GM03348 (cell line): ENCODE measurements at regions not wholly inside any gene's neighbourhood (a gene's known extent, or its start where the extent isn't known, plus 50 kb on each side); places are given as distances from the start of the nearest gene placed in this dataset.
A peak's percentile ranks its signal among the peaks of the same experiment; 100 is the strongest.
"Not testable (repeated sequence)": the region's sequence is repeated elsewhere in the genome, so short reads cannot be mapped to it uniquely, and the experiment has no call there.

Source experiments
- DNase-seq: peaks from one replicate; pipeline ENCODE4 v3.0.0; 2012; ENCODE audit warnings: low spot score

DNA sequence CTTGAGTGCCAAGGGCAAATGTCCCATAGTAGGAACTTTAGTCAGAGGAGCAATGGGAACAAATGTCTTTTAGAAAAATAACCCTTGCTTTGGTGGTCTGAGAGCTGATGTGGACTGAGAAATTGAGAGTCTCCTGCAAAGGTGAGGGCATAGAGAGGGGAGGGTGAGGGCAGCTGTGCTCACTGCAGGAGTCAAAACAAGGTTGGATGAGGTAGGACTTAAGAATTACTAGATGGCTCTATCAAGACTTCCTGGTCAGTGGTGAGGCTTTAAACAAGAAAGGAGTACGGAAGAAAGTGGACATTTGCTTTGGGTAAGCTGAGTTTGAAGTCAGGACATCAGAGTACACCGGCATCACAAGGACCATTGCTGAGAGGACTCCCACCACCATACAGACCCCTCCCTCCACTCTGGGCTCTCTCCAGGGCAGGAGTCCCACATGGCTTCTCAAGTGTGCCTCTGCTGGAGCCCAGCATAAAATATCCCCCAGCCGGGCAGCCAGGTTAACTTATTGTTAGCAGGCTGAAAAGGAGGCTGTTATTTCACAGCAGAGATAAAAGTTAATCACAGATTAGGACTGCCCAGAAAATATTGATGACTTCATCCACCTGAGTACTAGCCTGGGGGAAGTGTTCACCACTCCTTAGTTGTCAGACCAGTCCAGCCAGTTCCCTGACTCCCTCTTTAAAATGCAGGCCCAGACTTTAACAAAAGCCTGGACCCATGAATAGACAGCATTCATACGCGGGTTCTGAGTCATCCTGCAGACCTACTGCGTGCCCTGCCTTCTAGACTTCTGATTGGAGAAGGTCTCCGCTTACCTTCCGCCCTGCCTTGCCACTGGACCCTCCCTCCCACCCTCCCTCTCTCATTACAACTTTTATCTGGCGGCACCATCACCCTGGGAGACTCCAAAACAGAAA lies 167.2 kb downstream of the BCL2L11 start:
- DNase-seq: not testable (repeated sequence)

DNA sequence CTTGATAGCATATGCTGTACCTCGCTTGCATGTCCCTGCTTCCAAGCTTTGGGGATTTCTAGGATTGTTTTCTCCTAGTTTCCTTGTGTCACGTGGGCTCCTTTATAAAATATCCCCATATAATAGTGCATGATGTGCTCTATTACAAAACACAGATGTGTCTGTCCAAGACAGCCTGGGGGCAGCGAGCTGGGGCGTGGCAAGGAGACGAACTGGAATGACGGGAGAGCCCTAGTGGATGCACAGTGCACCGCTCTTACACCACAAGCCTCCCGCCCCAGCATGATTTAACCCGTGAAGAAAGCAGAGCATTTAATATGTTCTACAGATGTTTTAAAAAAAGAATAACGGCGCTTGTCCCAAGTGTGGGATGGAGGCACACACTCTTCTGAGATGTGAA lies 169.7 kb downstream of the BCL2L11 start:
- not testable (repeated sequence) for DNase-seq

DNA sequence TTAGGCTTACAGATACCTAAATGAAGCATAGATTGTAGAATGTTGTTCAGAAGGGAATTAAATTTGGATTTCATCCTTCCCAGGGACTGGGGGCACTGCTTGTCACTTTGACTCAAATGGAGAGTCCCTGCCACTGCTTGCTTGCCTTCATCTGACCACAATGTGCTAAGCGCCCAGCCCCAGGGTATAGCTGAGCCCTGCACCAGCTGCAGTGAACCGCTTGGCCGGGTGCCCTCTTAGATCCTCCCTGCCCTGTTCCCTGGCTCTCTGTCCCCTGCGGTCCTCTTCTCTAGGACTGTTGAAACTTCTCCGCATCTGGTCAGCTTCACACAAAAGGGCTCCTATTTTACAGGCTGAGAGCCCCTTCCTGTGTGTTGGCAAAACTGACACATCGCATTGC lies 170.9 kb downstream of the BCL2L11 start:
- DNase-seq: not testable (repeated sequence)

DNA sequence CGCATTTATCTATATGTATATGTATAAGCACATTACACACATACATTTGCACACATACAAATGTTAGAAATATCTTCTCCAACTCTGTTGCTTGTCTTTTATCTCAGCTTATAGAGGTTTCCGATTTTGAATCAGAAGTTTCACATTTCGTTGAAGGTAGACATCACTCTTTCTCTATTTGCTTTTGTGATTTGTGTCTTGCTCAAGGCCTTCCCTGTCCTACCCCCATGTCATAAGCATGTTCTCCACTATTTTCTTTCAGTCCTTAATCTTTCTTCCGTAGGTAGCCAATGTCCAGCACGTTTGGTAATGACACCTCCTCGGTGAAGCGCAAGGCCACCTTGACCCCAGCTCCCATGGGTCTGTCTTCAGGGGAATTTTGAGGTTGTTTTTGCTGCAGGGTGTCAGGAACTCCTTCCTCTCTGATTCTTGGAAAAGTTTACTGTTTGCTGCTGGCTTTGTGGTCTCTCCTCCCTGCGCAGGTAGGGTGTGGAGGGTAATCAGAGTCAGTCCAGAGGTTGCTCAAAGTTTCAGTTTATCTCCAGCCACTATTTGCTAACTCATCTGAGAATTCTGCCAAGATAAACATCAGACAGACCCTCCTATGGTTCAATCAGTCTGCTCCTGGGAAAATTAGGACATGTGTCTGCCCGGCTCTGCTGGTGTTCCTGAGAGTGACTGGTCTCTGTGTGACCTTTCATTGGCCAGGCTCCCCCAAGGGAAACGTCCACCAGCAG lies 171.7 kb downstream of the BCL2L11 start:
- DNase-seq: not testable (repeated sequence)

DNA sequence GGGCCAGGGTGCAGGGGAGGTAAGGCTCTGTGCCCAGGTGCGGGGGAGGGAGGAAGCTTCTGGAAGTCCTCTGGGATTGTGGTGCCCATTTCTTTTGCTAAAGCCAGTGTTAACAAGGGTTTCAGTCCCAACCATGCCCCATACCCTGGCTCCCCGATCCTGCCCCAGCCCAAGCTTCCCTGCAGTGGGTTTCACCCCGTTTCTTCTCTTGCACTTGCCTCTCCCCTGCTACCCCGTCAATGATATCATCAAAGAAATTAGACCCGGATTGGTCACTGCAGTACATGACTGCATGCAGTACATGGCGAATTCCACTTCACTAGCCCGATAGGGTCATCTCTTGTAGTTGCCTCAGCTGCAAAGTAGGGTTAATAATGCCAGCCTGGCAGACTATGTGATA lies 174.0 kb downstream of the BCL2L11 start:
- DNase-seq: not testable (repeated sequence)

DNA sequence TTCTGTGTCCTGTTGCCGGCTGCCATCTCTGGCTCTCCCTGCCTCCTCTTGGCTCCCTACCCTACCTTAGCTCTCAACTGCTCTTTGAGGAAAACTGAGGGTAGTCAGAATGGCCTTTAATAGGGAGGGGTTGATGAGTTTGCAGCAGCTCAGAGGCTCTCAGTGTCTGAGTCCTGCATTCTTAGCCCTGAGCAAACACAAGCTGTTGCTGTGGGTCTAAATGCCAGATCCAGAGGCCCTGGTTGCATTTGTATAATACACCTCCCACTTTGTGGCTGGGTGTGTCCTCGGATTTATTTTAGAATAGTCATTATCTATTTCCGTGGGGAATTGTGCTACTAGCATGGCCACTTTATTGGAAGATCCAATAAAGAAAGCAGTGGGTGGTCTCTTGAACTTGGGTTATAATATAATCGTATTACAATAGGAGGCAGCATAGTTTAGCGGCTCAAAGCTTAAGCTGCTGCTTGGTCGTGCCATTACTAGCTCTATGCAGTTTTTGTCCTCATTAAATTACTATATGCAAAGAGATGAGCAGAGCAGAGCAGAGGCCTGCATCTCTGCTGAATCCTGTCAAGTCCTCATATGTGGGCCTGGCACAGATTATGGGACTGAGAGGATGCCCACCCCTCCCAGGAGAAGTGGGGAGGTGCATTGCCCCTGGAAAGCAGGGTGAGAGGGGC lies 175.5 kb downstream of the BCL2L11 start:
- DNase-seq: not testable (repeated sequence)

DNA sequence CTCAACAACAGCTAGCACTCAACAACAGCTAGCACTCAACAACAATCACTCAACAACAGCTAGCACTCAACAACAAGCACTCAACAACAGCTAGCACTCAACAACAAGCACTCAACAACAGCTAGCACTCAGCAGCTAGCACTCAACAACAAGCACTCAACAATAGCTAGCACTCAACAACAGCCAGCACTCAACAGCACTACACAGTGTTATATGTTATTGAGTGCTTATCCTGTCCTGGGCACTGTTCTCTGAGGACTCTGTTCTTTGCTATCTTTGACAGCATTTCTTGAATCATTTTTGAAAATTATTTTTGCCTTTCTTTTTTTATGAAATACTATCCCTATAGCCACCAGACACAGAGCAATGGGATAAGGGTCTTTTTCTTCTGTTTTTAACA lies 176.4 kb downstream of the BCL2L11 start:
- not testable (repeated sequence) for DNase-seq

DNA sequence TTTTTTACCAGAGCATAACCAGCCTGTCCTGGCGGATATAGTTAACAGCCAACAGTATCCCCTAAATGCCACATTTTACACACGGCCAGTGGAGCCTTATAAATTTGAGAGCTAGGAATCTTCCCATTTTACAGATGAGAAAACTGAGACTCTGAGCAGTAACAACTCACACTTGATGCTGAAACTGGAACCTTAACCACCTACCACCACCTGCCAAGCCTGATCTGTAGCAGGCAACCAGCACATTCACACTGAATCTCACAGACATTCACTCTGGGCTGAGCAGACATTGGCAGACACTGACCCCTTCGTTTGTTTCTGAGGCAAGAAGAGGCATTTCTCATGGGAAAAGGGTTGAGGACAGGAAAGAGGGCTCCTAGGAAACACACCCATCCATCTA lies 178.2 kb downstream of the BCL2L11 start:
- DNase-seq: not testable (repeated sequence)

DNA sequence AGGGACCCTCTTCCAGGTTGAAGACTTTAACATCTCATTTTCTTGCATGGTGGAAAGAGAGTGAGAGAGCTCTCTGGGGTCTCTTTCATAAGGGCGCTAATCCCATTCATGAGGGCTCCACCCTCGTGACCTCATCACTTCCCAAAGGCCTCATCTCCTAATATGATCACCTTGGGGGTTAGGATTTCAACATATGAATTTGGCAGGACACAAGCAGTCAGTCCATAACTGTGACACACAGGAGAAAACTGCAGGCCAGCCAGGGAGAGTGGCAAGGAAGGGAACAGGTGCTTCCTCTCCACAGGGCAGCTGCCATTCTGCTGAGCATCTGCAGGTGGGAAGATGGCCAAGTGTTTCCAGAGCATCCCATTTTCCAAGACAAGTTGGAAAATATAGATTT lies 178.9 kb downstream of the BCL2L11 start:
- DNase-seq: not testable (repeated sequence)

DNA sequence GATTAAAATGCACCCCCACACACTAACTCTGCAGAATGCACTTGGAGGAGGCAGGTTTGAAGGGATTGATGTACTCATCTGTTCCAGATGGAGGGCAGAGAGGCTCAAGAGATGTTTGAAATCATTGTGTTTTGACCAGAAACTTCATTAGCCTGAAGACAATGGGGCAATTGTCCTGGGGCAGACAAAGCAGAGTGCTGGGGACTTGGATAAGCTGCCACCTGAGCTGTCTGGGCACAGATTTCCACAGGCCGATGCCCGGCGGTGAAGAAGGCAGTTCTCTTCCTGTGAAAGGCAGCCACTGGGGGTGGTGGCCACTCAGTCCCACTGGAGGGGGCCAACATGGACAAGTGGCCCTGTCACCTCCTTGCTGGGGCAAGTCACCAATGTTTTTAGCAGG lies 181.0 kb downstream of the BCL2L11 start:
- not testable (repeated sequence) for DNase-seq

DNA sequence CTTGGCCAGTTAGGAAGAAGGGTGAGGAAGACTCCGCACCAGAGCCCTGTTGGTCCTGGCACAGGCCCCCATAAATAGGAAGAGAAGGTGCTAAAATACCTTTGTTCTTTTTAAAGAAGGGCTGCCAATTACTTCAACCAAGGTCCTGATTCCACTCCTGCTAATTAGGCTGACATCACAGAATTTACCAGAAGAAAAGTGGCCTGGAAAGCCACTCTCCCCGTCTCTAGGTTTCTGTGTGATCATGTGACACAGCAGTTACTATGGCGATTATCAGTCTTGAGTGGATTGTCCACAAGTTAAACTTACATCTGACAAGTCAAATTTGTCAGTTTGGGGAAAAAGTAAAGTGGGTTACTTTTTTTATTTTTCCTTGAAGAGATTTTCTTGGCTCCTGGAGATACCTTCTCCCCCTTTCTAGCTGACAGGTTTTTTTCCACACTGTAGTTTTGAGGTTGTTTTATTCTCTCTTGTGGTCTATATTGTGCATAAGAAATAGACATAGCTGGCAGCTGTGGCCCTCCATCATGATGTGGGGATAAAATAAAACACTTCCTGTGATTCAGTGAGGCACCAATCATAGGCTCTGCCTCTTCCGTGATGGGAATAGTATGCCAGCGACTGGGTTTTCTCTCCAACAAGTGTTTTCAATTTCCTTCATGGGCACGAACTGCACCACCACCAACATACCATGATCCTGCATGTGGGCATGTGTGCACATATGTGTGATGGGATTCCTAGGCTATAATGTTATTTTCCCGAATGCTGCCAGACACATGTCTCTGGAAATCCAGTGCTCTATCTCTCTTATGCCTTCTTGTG lies 181.9 kb downstream of the BCL2L11 start:
- DNase-seq: not testable (repeated sequence)

DNA sequence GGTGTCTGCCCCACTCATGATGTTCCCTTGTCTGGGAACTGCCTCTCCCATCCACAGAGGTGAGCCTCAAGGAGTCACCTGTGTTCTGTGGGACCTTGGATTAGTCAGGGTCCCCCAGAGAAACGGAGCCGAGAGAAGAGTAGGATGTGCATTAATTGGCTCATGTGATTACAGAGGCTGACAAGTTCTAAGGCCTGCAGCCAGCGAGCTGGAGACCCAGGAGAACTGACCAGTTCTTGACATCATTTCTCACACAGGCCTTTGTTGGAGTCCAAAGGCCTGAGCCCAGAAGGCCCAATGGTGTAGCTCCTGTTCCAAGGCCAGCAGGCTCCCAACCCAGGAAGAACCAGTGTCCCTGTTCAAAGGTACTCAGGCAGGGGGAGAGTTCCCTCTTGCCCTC lies 186.6 kb downstream of the BCL2L11 start:
- not testable (repeated sequence) for DNase-seq

DNA sequence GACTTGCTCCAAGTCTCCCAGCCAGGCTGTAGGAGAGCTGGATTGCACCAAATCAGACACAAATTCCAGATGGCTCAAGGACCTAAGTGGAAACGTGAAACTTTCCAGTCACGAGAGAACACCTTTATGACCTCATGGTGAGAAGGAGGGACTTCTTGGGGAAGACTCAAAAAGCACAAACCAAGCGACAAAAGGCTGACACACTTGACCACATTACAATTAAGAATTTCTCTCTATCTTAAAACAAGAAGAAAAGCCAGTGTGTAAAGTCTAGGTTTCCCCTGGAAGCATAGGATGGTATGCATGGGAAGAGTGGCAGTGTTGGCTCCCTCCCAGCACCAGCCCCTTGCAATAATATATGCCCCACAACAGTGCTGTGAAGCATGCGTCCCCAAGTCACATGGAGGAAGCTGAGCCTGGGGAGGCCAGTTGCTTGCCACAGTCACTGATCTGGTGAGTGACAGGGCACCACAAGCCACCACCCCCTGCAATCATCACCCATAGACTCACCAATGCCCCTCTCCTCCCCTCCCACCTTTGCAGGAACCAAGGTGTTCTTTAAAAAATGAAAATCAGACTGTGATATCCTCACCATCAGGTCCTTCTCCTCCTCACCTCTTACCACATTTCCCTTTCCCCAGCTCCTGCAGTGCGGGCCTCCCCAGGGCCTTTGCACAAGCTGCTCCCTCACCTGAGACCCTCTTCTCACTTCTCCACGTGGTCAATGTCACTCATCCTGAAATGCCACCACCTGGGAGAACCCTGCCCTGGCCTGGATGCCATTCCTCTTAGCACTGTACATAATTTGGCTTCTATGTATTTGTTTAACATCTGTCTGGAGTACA lies 188.7 kb downstream of the BCL2L11 start:
- DNase-seq: not testable (repeated sequence)

DNA sequence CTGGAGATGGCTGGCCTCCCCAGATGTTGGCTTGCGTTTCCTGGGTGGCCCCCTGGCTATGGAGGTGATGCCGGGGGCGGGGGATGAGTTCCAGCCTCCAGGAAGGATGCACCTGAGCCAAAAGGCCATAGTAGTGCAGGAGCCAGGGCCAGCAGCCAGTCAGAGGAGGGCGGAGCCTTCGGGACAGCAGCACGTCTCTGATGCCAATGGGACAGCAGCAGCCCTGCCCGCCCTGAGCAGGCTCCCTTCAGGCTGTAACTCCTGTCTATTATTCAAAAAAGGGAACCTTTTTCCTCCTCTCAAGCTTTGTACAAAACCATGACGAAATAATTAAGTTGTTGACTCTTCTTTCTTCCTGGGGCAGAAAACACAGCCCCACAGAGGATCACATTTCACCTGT lies 189.7 kb downstream of the BCL2L11 start:
- DNase-seq: not testable (repeated sequence)

DNA sequence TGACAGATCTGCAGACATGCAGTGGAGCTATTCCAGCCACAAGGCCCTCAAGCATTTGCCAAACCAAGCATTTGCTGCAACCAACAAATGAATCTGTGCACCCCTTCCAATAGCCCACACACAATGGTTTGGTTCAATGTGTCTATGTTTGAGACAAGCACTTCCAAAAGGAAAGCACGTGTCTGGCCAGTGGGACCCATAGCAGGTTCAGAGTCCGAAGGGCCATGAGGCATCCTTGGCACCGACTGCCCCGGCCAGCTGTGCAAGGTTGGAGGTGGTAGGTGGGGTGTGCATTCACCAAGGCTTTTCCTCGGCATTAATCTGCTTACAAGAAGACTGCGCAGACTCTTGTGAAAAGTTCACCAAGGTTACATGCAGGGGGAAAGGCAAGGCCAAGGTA lies 190.9 kb downstream of the BCL2L11 start:
- DNase-seq: not testable (repeated sequence)

DNA sequence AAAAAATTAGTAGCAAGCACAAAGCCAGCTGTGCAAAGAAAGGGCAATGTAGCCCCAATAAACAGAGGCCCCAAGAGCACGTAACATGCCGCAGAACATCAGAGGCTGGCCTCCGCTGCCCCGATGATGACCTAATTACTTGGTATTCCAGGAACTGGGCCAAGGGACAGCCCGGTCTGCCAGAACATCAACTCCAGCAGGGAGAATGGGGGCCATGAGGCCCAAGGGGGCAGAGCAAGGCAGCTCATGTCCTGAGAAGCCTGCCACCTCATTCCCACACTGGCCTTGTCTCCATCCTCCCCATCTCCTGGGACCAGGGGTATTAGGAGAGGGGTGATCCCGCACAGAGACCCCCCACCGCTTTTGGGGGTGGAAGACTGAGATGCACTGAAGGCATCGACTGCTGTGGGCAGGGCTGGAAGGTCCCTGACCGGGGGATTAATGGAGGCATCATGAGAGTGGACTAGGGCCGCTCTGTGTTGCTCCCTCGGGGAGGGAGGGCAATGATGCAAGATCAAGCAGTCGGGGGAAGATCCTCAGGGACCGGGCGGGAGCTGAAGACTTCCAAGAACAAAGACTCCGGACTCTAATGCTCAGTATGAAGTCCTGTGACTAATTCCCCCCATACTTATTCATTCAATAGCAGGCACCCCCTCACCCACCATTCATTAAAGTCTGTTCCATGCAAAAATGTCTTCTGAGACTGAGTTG lies 192.3 kb downstream of the BCL2L11 start:
- DNase-seq: peak; percentile 17

DNA sequence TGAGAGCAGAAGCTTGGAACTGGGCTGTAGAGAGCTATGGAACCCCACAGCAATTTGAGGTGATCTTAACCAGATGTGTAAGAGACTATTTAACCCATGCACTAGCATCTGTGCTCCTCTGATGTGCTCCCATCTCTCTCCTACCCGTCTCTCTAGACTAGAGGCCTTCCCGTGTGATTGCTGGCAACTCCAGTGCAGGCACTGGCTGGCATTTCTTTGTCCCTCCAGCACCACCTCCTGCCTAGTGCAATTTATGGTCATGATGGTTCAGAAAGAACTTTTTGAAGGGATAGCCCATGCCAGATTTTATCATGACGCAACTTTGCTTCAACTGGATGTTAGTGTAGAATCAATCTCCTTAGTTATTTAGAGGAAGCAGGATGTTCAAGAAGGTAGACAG lies 193.0 kb downstream of the BCL2L11 start:
- not testable (repeated sequence) for DNase-seq

DNA sequence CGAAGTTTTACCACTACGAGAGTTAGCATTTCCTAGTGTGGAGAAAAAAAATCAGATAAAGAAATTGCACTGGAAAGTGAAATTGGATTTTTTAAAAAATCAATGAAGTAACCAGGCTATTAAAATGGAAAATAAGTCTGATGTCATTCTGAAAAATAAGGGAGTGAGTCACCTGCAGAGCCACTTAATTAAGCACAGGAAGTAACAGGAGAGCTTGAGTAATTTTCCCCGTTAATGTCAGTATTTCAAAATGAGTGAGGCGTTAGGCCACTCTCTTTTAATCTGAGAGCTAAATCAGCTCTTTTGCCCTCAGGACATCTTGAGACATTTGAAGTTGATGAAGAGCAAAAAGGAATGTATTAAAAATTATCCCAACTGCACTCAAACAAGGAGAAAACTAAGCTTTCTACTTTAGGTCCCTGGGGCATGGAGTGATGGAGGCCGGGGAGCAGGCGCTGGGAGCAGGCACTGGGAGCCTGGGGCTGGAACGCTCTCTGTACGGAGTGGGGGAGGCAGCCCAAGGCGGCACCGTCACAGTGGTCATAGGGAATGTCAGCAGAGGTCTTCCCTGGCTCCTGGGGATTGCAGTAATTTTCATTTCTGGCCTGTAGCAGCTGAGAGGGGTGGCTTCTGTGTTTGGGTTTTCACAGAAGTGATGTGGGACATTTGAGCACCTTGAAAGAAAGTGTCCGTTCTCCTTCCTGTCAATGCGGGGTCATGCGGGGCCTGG lies 194.6 kb downstream of the BCL2L11 start:
- DNase-seq: not testable (repeated sequence)

DNA sequence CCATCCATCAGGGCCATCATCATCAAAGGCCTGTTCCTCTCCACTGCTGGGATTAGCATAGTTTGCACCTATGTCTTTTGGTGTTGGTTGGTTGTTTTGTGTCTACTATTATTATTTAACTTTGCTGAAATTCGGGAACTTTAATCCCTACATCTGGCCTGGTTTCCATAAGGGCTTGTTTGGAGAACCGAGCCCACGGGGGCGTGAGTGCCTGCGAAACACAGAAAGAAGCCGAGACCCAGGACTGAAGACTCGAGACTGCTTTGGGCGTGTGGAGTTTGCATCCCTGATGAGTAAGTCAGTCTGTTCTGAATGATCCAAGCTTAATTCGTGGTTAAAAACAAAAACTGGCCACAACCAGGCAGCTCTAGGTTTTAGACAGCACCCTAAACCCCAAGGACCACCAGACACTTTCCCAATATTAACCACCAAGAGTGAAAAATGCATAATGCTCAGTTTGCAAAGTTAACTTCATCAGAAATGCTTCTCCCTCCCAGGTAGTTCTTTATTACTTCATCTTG lies 195.6 kb downstream of the BCL2L11 start:
- DNase-seq: not testable (repeated sequence)
